IPS-15b (cell line): ENCODE measurements at regions not wholly inside any gene's neighbourhood (a gene's known extent, or its start where the extent isn't known, plus 50 kb on each side); places are given as distances from the start of the nearest gene placed in this dataset.

ENCODE experiments used
- H3K27me3 ChIP-seq: one replicate; pipeline ENCODE4 v1.6.1; 2013; ENCODE audit warnings: low read length; ENCODE audit not compliant: control insufficient read depth, insufficient read depth
- H3K36me3 ChIP-seq: one replicate; pipeline ENCODE4 v1.6.1; 2013; ENCODE audit warnings: low read length; ENCODE audit not compliant: control insufficient read depth, insufficient read depth
- H3K4me1 ChIP-seq: one replicate; pipeline ENCODE4 v1.6.1; 2013; ENCODE audit warnings: mild to moderate bottlenecking, low read length; ENCODE audit not compliant: control insufficient read depth, insufficient read depth
- H3K4me3 ChIP-seq: one replicate; pipeline ENCODE4 v1.5.1; 2013; ENCODE audit warnings: low read depth, low read length
- H3K9ac ChIP-seq: one replicate; pipeline ENCODE4 v1.6.1; 2013; ENCODE audit warnings: low read depth, mild to moderate bottlenecking, low read length
- H3K9me3 ChIP-seq: one replicate; pipeline ENCODE4 v1.6.1; 2013; ENCODE audit warnings: mild to moderate bottlenecking, low read length; ENCODE audit not compliant: control insufficient read depth, insufficient read depth

DNA sequence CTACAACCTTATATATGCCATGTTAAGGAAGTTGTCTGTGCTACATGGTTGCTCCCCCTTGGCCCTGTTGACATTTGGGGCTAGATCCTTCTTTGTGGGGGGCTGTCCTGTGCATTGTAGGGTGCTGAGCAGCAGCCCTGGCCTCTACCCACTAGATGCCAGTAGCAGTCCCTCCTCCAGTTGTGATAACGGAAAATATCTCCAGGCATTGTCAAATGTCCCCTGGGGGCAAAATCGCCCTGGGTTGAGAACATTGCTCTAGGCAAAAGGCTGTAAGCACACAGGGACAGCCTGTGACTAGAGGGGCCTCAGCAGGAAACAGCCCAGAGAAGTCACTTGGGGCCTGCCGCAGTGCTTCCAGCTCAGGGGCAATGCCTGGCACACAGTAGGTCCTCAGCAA lies 1100.3 kb downstream of the BCL11B start:
- Histone ChIP-seq H3K36me3 (no peaks in the 10 kb centered on the region), H3K9ac (no peak overlapping the region), H3K9me3 (no peaks in the 10 kb centered on the region), H3K4me1 (no peaks in the 10 kb centered on the region), H3K27me3 (no peaks in the 10 kb centered on the region), H3K4me3 (no peak overlapping the region)

DNA sequence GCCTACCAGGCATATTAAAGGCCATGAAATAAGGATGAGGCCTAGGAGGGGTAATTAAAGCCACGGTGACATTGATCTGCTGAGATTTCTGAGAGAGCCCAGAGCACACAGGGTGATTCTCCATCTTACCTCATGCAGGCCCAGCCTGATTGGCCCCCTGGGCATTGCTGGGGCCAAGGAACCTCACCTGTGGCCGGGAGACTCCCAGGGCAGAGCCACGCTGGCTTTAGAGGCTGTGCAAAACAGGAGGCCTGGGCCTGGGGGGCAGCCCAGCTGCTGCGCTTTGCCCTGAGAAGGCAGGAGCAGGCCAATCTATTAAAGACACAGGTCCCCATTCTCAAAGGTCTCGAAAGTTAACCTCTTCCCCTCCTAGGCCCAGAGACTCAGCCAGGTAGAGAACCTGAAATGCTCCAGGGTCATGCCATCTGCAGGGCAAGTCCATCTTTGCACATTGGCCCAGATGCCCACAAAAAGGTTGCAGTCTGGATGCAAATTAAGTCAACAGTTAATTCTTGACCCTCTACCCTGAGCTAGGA lies 1099.7 kb downstream of the BCL11B start:
- Histone ChIP-seq H3K9ac (no peak overlapping the region), H3K9me3 (no peaks in the 10 kb centered on the region), H3K36me3 (no peaks in the 10 kb centered on the region), H3K27me3 (no peaks in the 10 kb centered on the region), H3K4me3 (no peak overlapping the region), H3K4me1 (no peaks in the 10 kb centered on the region)

GRCh38 chr14:98173305-98173704 lies 1098.7 kb downstream of the BCL11B start:
- no peak overlapping the region for H3K9ac ChIP-seq

DNA sequence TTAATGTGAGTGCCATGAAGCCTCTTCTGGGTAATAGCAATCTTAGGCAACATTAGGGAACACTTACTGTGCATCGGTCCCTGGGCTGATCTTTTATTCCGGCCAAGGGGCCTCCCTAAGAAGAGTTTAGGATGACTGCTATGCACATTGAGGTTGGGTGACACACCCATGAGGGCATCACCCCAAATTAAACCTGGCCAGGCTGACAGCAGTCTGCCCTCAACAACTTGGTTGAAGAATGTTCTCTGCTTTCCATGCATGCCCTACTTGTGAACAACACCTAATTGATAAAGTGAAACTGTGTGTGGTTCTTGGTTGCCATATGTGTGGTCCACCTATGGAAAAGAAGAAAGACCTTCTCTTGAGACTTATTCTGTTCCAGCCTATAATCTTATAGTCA lies 1098.0 kb downstream of the BCL11B start:
- Histone ChIP-seq H3K4me1 (no peaks in the 10 kb centered on the region), H3K36me3 (no peaks in the 10 kb centered on the region), H3K4me3 (no peak overlapping the region), H3K9ac (no peak overlapping the region), H3K9me3 (no peaks in the 10 kb centered on the region), H3K27me3 (no peaks in the 10 kb centered on the region)

More at GRCh38 chr14:98173305-98173704, 1098.7 kb downstream of the BCL11B start:
- H3K4me3 ChIP-seq = no peak overlapping the region
- H3K9me3 ChIP-seq = no peaks in the 10 kb centered on the region
- no peaks in the 10 kb centered on the region for H3K27me3 ChIP-seq
- H3K36me3 ChIP-seq = no peaks in the 10 kb centered on the region
- no peaks in the 10 kb centered on the region for H3K4me1 ChIP-seq

- Histone ChIP-seq H3K27me3 (no peaks in the 10 kb centered on the region), H3K9me3 (no peaks in the 10 kb centered on the region), H3K36me3 (no peaks in the 10 kb centered on the region), H3K9ac (no peak overlapping the region), H3K4me3 (no peak overlapping the region), H3K4me1 (no peaks in the 10 kb centered on the region)
Measured at GRCh38 chr14:98175436-98175835, 1096.6 kb downstream of the BCL11B start.

- Histone ChIP-seq H3K36me3 (no peaks in the 10 kb centered on the region), H3K4me3 (no peak overlapping the region), H3K27me3 (no peaks in the 10 kb centered on the region), H3K4me1 (no peaks in the 10 kb centered on the region), H3K9me3 (no peaks in the 10 kb centered on the region), H3K9ac (no peak overlapping the region)
Measured at GRCh38 chr14:98175881-98176280, 1096.1 kb downstream of the BCL11B start.

GRCh38 chr14:98176892-98177291 lies 1095.1 kb downstream of the BCL11B start:
- Histone ChIP-seq H3K36me3 (no peaks in the 10 kb centered on the region), H3K4me1 (no peaks in the 10 kb centered on the region), H3K4me3 (no peak overlapping the region), H3K9ac (no peak overlapping the region), H3K27me3 (no peaks in the 10 kb centered on the region), H3K9me3 (no peaks in the 10 kb centered on the region)

GRCh38 chr14:98177551-98177950 lies 1094.4 kb downstream of the BCL11B start:
- no peaks in the 10 kb centered on the region for H3K4me1 ChIP-seq
- H3K9me3 ChIP-seq = no peaks in the 10 kb centered on the region
- no peak overlapping the region for H3K4me3 ChIP-seq
- H3K27me3 ChIP-seq = no peaks in the 10 kb centered on the region
- H3K36me3 ChIP-seq = no peaks in the 10 kb centered on the region
- no peak overlapping the region for H3K9ac ChIP-seq

- H3K4me1 ChIP-seq = no peaks in the 10 kb centered on the region
- H3K27me3 ChIP-seq = no peaks in the 10 kb centered on the region
- no peaks in the 10 kb centered on the region for H3K9me3 ChIP-seq
- H3K36me3 ChIP-seq = no peaks in the 10 kb centered on the region
- no peak overlapping the region for H3K9ac ChIP-seq
- H3K4me3 ChIP-seq = no peak overlapping the region
Measured at GRCh38 chr14:98181241-98181640, 1090.8 kb downstream of the BCL11B start.

DNA sequence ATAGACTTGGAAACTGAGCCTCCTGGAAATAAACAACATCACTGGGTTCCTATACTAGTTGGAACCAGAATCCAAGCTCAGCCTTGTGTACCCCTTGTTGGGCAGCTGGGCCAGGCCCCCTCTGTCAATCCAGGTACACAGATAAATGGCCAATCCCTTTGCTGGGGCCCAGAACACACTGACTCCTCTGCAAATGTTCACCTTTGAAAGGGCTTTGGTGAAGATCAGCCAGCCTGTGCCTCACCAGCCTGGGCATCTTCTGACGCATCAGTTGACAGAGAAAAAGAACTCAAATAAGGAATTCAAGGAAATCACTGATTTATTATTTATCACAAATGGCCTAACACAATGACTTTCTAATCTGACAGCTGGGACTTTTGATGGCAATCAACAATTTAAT lies 1090.2 kb downstream of the BCL11B start:
- H3K27me3 ChIP-seq = no peaks in the 10 kb centered on the region
- no peaks in the 10 kb centered on the region for H3K4me1 ChIP-seq
- no peak overlapping the region for H3K4me3 ChIP-seq
- H3K9ac ChIP-seq = no peak overlapping the region
- no peaks in the 10 kb centered on the region for H3K9me3 ChIP-seq
- no peaks in the 10 kb centered on the region for H3K36me3 ChIP-seq

- no peak overlapping the region for H3K9ac ChIP-seq
- no peaks in the 10 kb centered on the region for H3K4me1 ChIP-seq
- no peaks in the 10 kb centered on the region for H3K27me3 ChIP-seq
- H3K36me3 ChIP-seq = no peaks in the 10 kb centered on the region
- H3K4me3 ChIP-seq = no peak overlapping the region
- H3K9me3 ChIP-seq = no peaks in the 10 kb centered on the region
Measured at GRCh38 chr14:98182393-98183055, 1089.5 kb downstream of the BCL11B start.

GRCh38 chr14:98183556-98183955 lies 1088.4 kb downstream of the BCL11B start:
- Histone ChIP-seq H3K36me3 (no peaks in the 10 kb centered on the region), H3K4me3 (no peak overlapping the region), H3K9ac (no peak overlapping the region), H3K9me3 (no peaks in the 10 kb centered on the region), H3K4me1 (no peaks in the 10 kb centered on the region), H3K27me3 (no peaks in the 10 kb centered on the region)
